Calu3 (cell line): ENCODE measurements at regions not wholly inside any gene's neighbourhood (a gene's known extent, or its start where the extent isn't known, plus 50 kb on each side); places are given as distances from the start of the nearest gene placed in this dataset.

Experiments
- BruUV-seq: library from RNA; stranded (reverse); fragments of 400-500 nt; replicated peaks from 2 replicates; lab custom pipeline; 2021; lab: Mats Ljungman, UMichigan
- CTCF ChIA-PET: fragments of 300-600 bp; sonication (Branson Sonifier 250); formaldehyde crosslinking; loops from one replicate; lab custom pipeline; 2022; ENCODE audit warnings: antibody characterized with exemption; lab: Charles Lee
- DNase-seq: peaks from one replicate; pipeline ENCODE4 v3.0.0; 2022
- H3K27ac Mint-ChIP-seq: one replicate; pipeline ENCODE4 v1.8.0; 2022; ENCODE audit warnings: mixed read lengths; ENCODE audit not compliant: unreplicated experiment
- H3K27me3 Mint-ChIP-seq: one replicate; pipeline ENCODE4 v1.8.0; 2022; ENCODE audit warnings: mixed read lengths; ENCODE audit not compliant: unreplicated experiment
- H3K36me3 Mint-ChIP-seq: one replicate; pipeline ENCODE4 v1.8.0; 2022; ENCODE audit warnings: mild to moderate bottlenecking, moderate library complexity, mixed read lengths; ENCODE audit not compliant: insufficient read depth, unreplicated experiment
- H3K4me1 Mint-ChIP-seq: one replicate; pipeline ENCODE4 v1.8.0; 2022; ENCODE audit warnings: mild to moderate bottlenecking, low read depth, mixed read lengths; ENCODE audit not compliant: unreplicated experiment
- H3K4me3 Mint-ChIP-seq: one replicate; pipeline ENCODE4 v1.8.0; 2022; ENCODE audit warnings: mild to moderate bottlenecking, low read depth, moderate library complexity, mixed read lengths; ENCODE audit not compliant: unreplicated experiment
- H3K9me3 Mint-ChIP-seq: one replicate; pipeline ENCODE4 v1.8.0; 2022; ENCODE audit warnings: low read depth, mixed read lengths; ENCODE audit not compliant: unreplicated experiment
- CTCF ChIP-seq: fragments of 200-600 bp; IDR thresholded peaks from one replicate; pipeline ENCODE4 v1.8.0; 2022; ENCODE audit warnings: antibody characterized with exemption; ENCODE audit not compliant: unreplicated experiment
- intact Hi-C: fragments of 100-400 bp; cut with micrococcal nuclease; formaldehyde crosslinking; loops from one replicate; pipeline ENCODE4 v1.10.0; 2022; ENCODE audit not compliant: unreplicated experiment

GRCh38 chr6:93045156-93045555 is 374.2 kb downstream of the EPHA7 start:
- Mint-ChIP-seq H3K27me3 (no peaks in the 10 kb centered on the region), H3K4me3 (no peak overlapping the region), H3K36me3 (no peaks in the 10 kb centered on the region), H3K9me3 (peaks cover 9% of the 10 kb centered on the region), H3K4me1 (no peaks in the 10 kb centered on the region), H3K27ac (no peak overlapping the region)
- no peak for DNase-seq
- intact Hi-C loops: no loop called here
- CTCF ChIA-PET: no interaction called here
- TF ChIP-seq CTCF: no peak
- no TSS peak for BruUV-seq

GRCh38 chr6:93040375-93040774 is 379.0 kb downstream of the EPHA7 start:
- no peak for TF ChIP-seq CTCF
- intact Hi-C loops: no loop called here
- H3K27ac Mint-ChIP-seq: no peak overlapping the region
- no peaks in the 10 kb centered on the region for H3K36me3 Mint-ChIP-seq
- no peak for DNase-seq
- CTCF ChIA-PET: no interaction called here
- no peaks in the 10 kb centered on the region for H3K27me3 Mint-ChIP-seq
- peaks cover 9% of the 10 kb centered on the region for H3K9me3 Mint-ChIP-seq
- no peak overlapping the region for H3K4me3 Mint-ChIP-seq
- no peaks in the 10 kb centered on the region for H3K4me1 Mint-ChIP-seq
- no TSS peak for BruUV-seq

- Mint-ChIP-seq H3K4me1 (no peaks in the 10 kb centered on the region), H3K4me3 (no peak overlapping the region), H3K9me3 (peaks cover 9% of the 10 kb centered on the region), H3K27me3 (no peaks in the 10 kb centered on the region), H3K36me3 (no peaks in the 10 kb centered on the region), H3K27ac (no peak overlapping the region)
- BruUV-seq: no TSS peak
- no peak for TF ChIP-seq CTCF
- DNase-seq: no peak
- CTCF ChIA-PET: no interaction called here
- intact Hi-C loops: no loop called here
These were observed 382.5 kb downstream of the EPHA7 start for GRCh38 chr6:93036835-93037234.

GRCh38 chr6:93035756-93036155 is 383.6 kb downstream of the EPHA7 start:
- H3K4me3 Mint-ChIP-seq: no peak overlapping the region

More at GRCh38 chr6:93035756-93036155, 383.6 kb downstream of the EPHA7 start:
- no peak for TF ChIP-seq CTCF
- Mint-ChIP-seq H3K27me3 (no peaks in the 10 kb centered on the region), H3K36me3 (no peaks in the 10 kb centered on the region), H3K9me3 (peaks cover 11% of the 10 kb centered on the region), H3K4me1 (no peaks in the 10 kb centered on the region), H3K27ac (no peak overlapping the region)
- no TSS peak for BruUV-seq
- CTCF ChIA-PET: no interaction called here
- DNase-seq: no peak
- intact Hi-C loops: no loop called here
